GM19468 (cell line): ENCODE measurements at regions not wholly inside any gene's neighbourhood (a gene's known extent, or its start where the extent isn't known, plus 50 kb on each side); places are given as distances from the start of the nearest gene placed in this dataset.

Source experiments
- ATAC-seq: cut with Tn5 transposase; IDR thresholded peaks from one replicate; pipeline ENCODE4 v1.9.1; 2021; ENCODE audit warnings: mild to moderate bottlenecking, moderate library complexity, moderate number of reproducible peaks; ENCODE audit not compliant: unreplicated experiment; ENCODE audit errors: extremely low read depth

GRCh38 chr4:181637186-181638105 is 605.8 kb upstream of the TENM3 start:
- no peak for ATAC-seq

GRCh38 chr4:181643466-181643865 is 599.7 kb upstream of the TENM3 start:
- ATAC-seq: no peak

- no peak for ATAC-seq
These were observed 597.7 kb upstream of the TENM3 start for GRCh38 chr4:181645489-181645888.

GRCh38 chr4:181646864-181647263 is 596.3 kb upstream of the TENM3 start:
- ATAC-seq: no peak

GRCh38 chr4:181647396-181648147 is 595.6 kb upstream of the TENM3 start:
- no peak for ATAC-seq

- ATAC-seq: no peak
These were observed 593.0 kb upstream of the TENM3 start for GRCh38 chr4:181650033-181650825.

GRCh38 chr4:181656748-181657147 is 586.5 kb upstream of the TENM3 start:
- no peak for ATAC-seq

- ATAC-seq: no peak
These were observed 584.0 kb upstream of the TENM3 start for GRCh38 chr4:181659202-181659601.

- ATAC-seq: no peak
These were observed 583.3 kb upstream of the TENM3 start for GRCh38 chr4:181659876-181660275.

GRCh38 chr4:181661090-181661489 is 582.1 kb upstream of the TENM3 start:
- no peak for ATAC-seq

- ATAC-seq: no peak
These were observed 581.3 kb upstream of the TENM3 start for GRCh38 chr4:181661923-181662322.

GRCh38 chr4:181662383-181662782 is 580.8 kb upstream of the TENM3 start:
- no peak for ATAC-seq

- ATAC-seq: no peak
These were observed 572.7 kb upstream of the TENM3 start for GRCh38 chr4:181670506-181670905.

- no peak for ATAC-seq
These were observed 571.5 kb upstream of the TENM3 start for GRCh38 chr4:181671672-181672071.

- no peak for ATAC-seq
These were observed 570.5 kb upstream of the TENM3 start for GRCh38 chr4:181672751-181673150.

- no peak for ATAC-seq
These were observed 568.8 kb upstream of the TENM3 start for GRCh38 chr4:181674315-181674875.

- no peak for ATAC-seq
These were observed 566.7 kb upstream of the TENM3 start for GRCh38 chr4:181676546-181676945.

GRCh38 chr4:181677201-181677600 is 566.0 kb upstream of the TENM3 start:
- ATAC-seq: no peak

GRCh38 chr4:181677621-181678020 is 565.6 kb upstream of the TENM3 start:
- ATAC-seq: no peak

- ATAC-seq: no peak
These were observed 563.4 kb upstream of the TENM3 start for GRCh38 chr4:181679754-181680153.
